ENCODE measurements at regions not wholly inside any gene's neighbourhood (a gene's known extent, or its start where the extent isn't known, plus 50 kb on each side); places are given as distances from the start of the nearest gene placed in this dataset.

DNA sequence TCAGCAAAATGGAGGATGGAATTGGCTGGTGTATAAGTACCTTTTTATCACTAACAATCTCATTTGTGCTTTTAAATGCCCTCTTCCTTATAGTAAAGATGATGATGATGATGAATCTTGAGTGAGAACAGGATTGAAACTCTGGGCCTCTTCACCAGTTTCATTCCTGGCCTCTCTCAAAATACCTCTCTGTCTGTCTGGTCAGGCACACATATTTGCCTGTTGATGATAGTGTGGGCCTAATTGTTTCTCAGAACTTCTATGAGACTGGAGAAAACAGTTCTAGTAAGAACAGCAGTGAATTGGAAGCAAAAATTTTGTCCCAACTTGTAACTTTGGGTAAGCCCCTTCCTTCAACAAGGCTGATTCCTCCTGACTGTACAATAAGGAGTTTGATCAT is 94.4 kb upstream of the RGS4 start:
- no peak overlapping the region for H3K4ac ChIP-seq (replicated peaks; ENCODE audit: insufficient read length, low read depth, low read length)
- H2BK12ac ChIP-seq (ENCODE audit: low read depth, low read length): no peak overlapping the region
- no peaks in the 10 kb centered on the region for H3K23me2 ChIP-seq (ENCODE audit: low read depth, low read length)
- TF ChIP-seq ASH2L (IDR thresholded peaks at IDR 0.05; ENCODE audit: low read length) (no peak), CEBPB (IDR thresholded peaks at IDR 0.05; ENCODE audit: low read depth, low read length) (no peak), SIRT6 (IDR thresholded peaks at IDR 0.05; ENCODE audit: low read length) (no peak), RNF2 (IDR thresholded peaks at IDR 0.05; ENCODE audit: borderline replicate concordance, low read depth, low read length, missing control alignments, poor library complexity, severe bottlenecking) (no peak), YY1 (IDR thresholded peaks at IDR 0.05; ENCODE audit: low read depth, low read length) (no peak), CHD1 (IDR thresholded peaks at IDR 0.05; ENCODE audit: low read depth, low read length) (no peak), HDAC2 (IDR thresholded peaks at IDR 0.05; ENCODE audit: borderline replicate concordance in 1 of 2, low read depth in 2 of 2, low read length in 2 of 2) (no peak)
- H3K18ac ChIP-seq (ENCODE audit: extremely low read depth, low read length): no peak overlapping the region
- H3K56ac ChIP-seq (replicated peaks; ENCODE audit: insufficient read length, low read depth, low read length): no peak overlapping the region
- H4K8ac ChIP-seq (ENCODE audit: extremely low read depth, insufficient read depth, low read length): no peak overlapping the region
- no peaks in the 10 kb centered on the region for H3K4me1 ChIP-seq (replicated peaks in 1 of 4; ENCODE audit: control insufficient read depth in 3 of 4, insufficient read depth in 4 of 4, low read length in 3 of 4)
- H3K27ac ChIP-seq (ENCODE audit: low read depth, low read length): no peak overlapping the region
- DNase-seq (ENCODE audit: low read depth in 1 of 2, low spot score in 2 of 2) (no peak), FAIRE-seq (no peak)
- H4K20me1 ChIP-seq (replicated peaks in 1 of 2; ENCODE audit: control insufficient read depth in 1 of 2, insufficient read depth in 2 of 2, low read length in 2 of 2): no peaks in the 10 kb centered on the region
- no peaks in the 10 kb centered on the region for H3K36me3 ChIP-seq (ENCODE audit: control insufficient read depth in 2 of 4, insufficient read depth in 4 of 4, low read length in 3 of 4)
- H3K4me3 ChIP-seq (ENCODE audit: extremely low read depth in 1 of 4, insufficient read depth in 2 of 4, low read depth in 3 of 4, low read length in 4 of 4): no peak overlapping the region
- H4K5ac ChIP-seq (ENCODE audit: insufficient read length, low read depth, low read length): no peak overlapping the region
- no peaks in the 10 kb centered on the region for H3K9me3 ChIP-seq (ENCODE audit: insufficient read depth in 2 of 2, low read depth in 1 of 2, low read length in 1 of 2)
- no peak overlapping the region for H2BK20ac ChIP-seq (ENCODE audit: low read length)
- no peak overlapping the region for H2AFZ ChIP-seq (ENCODE audit: low read length)
- CTCF ChIA-PET (ENCODE audit: partially characterized antibody): interaction anchor here (3.0 kb wide), 1 partner anchor 14 kb away, joined by 11 read pairs; no protein-coding TSS in a partner anchor
- H3K27me3 ChIP-seq (replicated peaks in 1 of 4; ENCODE audit: control insufficient read depth in 3 of 4, extremely low read depth in 1 of 4, insufficient read depth in 3 of 4, low read length in 3 of 4): no peaks in the 10 kb centered on the region
- no peaks in the 10 kb centered on the region for H3K79me2 ChIP-seq (ENCODE audit: control insufficient read depth in 1 of 2, insufficient read depth in 2 of 2, low read length in 2 of 2)
- H3K23ac ChIP-seq (ENCODE audit: insufficient read length): no peak overlapping the region
- H2BK5ac ChIP-seq (ENCODE audit: low read depth, low read length): no peak overlapping the region
- H2BK15ac ChIP-seq (ENCODE audit: low read length): no peak overlapping the region
- no peak overlapping the region for H3K14ac ChIP-seq (ENCODE audit: insufficient read length)
- no peak overlapping the region for H3K4me2 ChIP-seq (ENCODE audit: insufficient read depth in 1 of 2, low read depth in 2 of 2, low read length in 2 of 2)
- no peak overlapping the region for H2AK5ac ChIP-seq (ENCODE audit: low read depth, low read length)
- no peak overlapping the region for H2BK120ac ChIP-seq (replicated peaks; ENCODE audit: low read depth, low read length)
- H4K91ac ChIP-seq (replicated peaks; ENCODE audit: insufficient read length, low read length): no peak overlapping the region
- H3K9ac ChIP-seq (replicated peaks in 1 of 4; ENCODE audit: extremely low read depth in 1 of 4, low read depth in 3 of 4, low read length in 3 of 4): no peak overlapping the region
- POLR2A ChIA-PET (ENCODE audit: partially characterized antibody): no interaction called here
- no peaks in the 10 kb centered on the region for H3K79me1 ChIP-seq (ENCODE audit: low read depth, low read length)
